K562 (cell line): ENCODE measurements at regions not wholly inside any gene's neighbourhood (a gene's known extent, or its start where the extent isn't known, plus 50 kb on each side); places are given as distances from the start of the nearest gene placed in this dataset.

Experiments
- FOSL1 ChIP-seq: fragments of 200-800 bp; sonication (Bioruptor generic); conservative IDR thresholded peaks from 2 replicates; pipeline ENCODE4 v1.6.1; 2016; ENCODE audit warnings: missing genetic modification characterization, missing compliant biosample characterization
- GATA2 ChIP-seq: sonication (generic); formaldehyde crosslinking; IDR thresholded peaks from 2 replicates; pipeline ENCODE4 v1.4.0; 2020; ENCODE audit warnings: mild to moderate bottlenecking, missing genetic modification reagents
- KAT2B ChIP-seq: IDR thresholded peaks from one replicate; pipeline ENCODE4 v1.6.1; 2012; ENCODE audit warnings: low read depth, mild to moderate bottlenecking, control low read depth, inconsistent platforms, low read length, moderate library complexity
- KDM5B ChIP-seq: fragments of 200-600 bp; sonication (generic); IDR thresholded peaks from 2 replicates; pipeline ENCODE4 v1.6.1; 2012; ENCODE audit warnings: low read depth, mild to moderate bottlenecking, moderate library complexity, low read length, control low read depth, inconsistent platforms; ENCODE audit not compliant: insufficient replicate concordance
- MAZ ChIP-seq, 2 experiments: fragments of 450-650 bp in 1 of 2; sonication (generic) in 1 of 2; formaldehyde crosslinking; IDR thresholded peaks in 1 of 2; conservative IDR thresholded peaks in 1 of 2; 2 replicates each; pipeline versions ENCODE4 v1.4.0 to v1.5.0; 2020; ENCODE audit warnings: mild to moderate bottlenecking in 1 of 2, missing genetic modification reagents in 1 of 2
- MTA1 ChIP-seq: fragments of 450-650 bp; IDR thresholded peaks from 2 replicates; pipeline ENCODE4 v1.6.1; 2017; ENCODE audit warnings: borderline replicate concordance
- SMC3 ChIP-seq: conservative IDR thresholded peaks from 2 replicates; pipeline ENCODE4 v1.6.1; 2011; ENCODE audit warnings: low read depth, low read length, improper control_type of control experiment; ENCODE audit not compliant: insufficient read depth
- TBL1XR1 ChIP-seq, 2 experiments: IDR thresholded peaks; 2 replicates each; pipeline ENCODE4 v1.6.1; 2012; ENCODE audit warnings: improper control_type of control experiment in 2 of 2, low read length in 2 of 2, mild to moderate bottlenecking in 1 of 2
- TF ChIP-seq, protein P1 (sequence below): fragments of 450-650 bp; IDR thresholded peaks from 2 replicates; pipeline ENCODE4 v1.6.1; 2017; ENCODE audit warnings: antibody characterized with exemption
- TF ChIP-seq, protein P2 (sequence below), 3 experiments: IDR thresholded peaks in 2 of 3; conservative IDR thresholded peaks in 1 of 3; 2 replicates each; pipeline ENCODE4 v1.5.1; 2011 to 2012; ENCODE audit warnings: low read length in 3 of 3, mild to moderate bottlenecking in 3 of 3, control low read depth in 2 of 3, improper control_type of control experiment in 1 of 3, inconsistent platforms in 1 of 3, low read depth in 1 of 3, mixed read lengths in 1 of 3, moderate library complexity in 1 of 3; ENCODE audit not compliant: insufficient read depth in 2 of 3

DNA sequence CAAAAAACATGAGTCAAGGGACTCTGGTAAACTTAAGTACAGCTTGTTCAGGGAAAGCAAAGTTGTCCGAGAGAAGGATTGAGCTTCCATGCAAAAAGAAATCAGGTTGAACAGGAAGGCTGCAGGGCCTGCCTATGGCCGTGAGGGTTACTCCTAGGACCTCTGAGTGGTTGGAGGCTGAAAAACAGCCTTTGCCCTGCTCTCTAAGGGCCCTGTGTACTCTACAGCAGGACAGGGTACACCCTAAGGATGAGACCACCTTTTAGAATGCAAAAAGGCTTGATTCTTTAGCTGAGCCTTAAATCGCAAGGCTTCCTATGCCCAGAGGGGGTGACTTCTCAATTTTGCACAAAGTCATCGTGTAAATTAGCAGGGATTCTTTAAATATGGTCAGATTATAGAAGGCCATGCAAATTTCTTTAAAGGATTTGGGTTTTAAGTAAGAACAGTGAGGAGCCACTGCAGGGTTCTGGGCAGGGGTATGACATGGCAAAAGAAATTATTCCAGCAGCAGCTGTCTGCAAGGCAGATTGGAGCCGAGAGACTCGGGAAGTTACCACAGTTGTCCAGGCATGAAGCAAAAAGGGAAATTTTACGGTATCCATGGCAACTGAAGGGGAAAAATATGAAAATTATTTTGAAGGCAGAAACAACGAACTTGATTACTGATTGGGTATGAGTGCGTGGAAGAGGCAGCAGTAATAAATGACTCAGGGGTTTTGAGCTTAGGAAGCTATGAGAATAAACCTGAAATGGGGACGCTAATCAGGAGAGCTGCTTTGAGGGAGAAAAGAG lies 91.8 kb downstream of the FAM76B start:
- TF ChIP-seq, protein P1, sequence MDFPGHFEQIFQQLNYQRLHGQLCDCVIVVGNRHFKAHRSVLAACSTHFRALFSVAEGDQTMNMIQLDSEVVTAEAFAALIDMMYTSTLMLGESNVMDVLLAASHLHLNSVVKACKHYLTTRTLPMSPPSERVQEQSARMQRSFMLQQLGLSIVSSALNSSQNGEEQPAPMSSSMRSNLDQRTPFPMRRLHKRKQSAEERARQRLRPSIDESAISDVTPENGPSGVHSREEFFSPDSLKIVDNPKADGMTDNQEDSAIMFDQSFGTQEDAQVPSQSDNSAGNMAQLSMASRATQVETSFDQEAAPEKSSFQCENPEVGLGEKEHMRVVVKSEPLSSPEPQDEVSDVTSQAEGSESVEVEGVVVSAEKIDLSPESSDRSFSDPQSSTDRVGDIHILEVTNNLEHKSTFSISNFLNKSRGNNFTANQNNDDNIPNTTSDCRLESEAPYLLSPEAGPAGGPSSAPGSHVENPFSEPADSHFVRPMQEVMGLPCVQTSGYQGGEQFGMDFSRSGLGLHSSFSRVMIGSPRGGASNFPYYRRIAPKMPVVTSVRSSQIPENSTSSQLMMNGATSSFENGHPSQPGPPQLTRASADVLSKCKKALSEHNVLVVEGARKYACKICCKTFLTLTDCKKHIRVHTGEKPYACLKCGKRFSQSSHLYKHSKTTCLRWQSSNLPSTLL: no peak
- no peak for TF ChIP-seq MAZ (CRISPR knock-in tag; conservative IDR thresholded peaks at IDR 0.05 in 1 of 2, IDR thresholded peaks at IDR 0.05 in 1 of 2)
- no peak for TF ChIP-seq SMC3
- TF ChIP-seq, protein P2, sequence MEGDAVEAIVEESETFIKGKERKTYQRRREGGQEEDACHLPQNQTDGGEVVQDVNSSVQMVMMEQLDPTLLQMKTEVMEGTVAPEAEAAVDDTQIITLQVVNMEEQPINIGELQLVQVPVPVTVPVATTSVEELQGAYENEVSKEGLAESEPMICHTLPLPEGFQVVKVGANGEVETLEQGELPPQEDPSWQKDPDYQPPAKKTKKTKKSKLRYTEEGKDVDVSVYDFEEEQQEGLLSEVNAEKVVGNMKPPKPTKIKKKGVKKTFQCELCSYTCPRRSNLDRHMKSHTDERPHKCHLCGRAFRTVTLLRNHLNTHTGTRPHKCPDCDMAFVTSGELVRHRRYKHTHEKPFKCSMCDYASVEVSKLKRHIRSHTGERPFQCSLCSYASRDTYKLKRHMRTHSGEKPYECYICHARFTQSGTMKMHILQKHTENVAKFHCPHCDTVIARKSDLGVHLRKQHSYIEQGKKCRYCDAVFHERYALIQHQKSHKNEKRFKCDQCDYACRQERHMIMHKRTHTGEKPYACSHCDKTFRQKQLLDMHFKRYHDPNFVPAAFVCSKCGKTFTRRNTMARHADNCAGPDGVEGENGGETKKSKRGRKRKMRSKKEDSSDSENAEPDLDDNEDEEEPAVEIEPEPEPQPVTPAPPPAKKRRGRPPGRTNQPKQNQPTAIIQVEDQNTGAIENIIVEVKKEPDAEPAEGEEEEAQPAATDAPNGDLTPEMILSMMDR (IDR thresholded peaks at IDR 0.05 in 2 of 3, conservative IDR thresholded peaks at IDR 0.05 in 1 of 3; ENCODE audit: insufficient read depth in 2 of 3, low read depth in 1 of 3, low read length in 3 of 3): no peak
- TF ChIP-seq TBL1XR1 (IDR thresholded peaks at IDR 0.05; ENCODE audit: low read length in 2 of 2): no peak
- TF ChIP-seq MTA1: no peak
- no peak for TF ChIP-seq FOSL1 (tag)
- TF ChIP-seq KAT2B: no peak
- no peak for TF ChIP-seq GATA2 (CRISPR knock-in tag)
- TF ChIP-seq KDM5B: no peak
